Natural killer cell treated with Interleukin-12 subunit alpha and Interleukin-12 subunit beta and Interleukin-15 and Interleukin-18, amount 100 ng/mL, for 72 hours (primary cell): ENCODE measurements at regions not wholly inside any gene's neighbourhood (a gene's known extent, or its start where the extent isn't known, plus 50 kb on each side); places are given as distances from the start of the nearest gene placed in this dataset.
"Not testable (repeated sequence)": the region's sequence is repeated elsewhere in the genome, so short reads cannot be mapped to it uniquely, and the experiment has no call there.

ENCODE experiments used
- ATAC-seq, 2 donors: fragments of 150-1000 bp; cut with Tn5 transposase in 1 of 2; sonication (Bioruptor Pico), chemical (Tn5 transposase) in 1 of 2; 2 replicates each; pipeline ENCODE4 v1.10.0; 2021
- DNase-seq: peaks from one replicate; pipeline ENCODE4 v3.0.0; 2022; ENCODE audit warnings: low spot score
- H3K27ac Mint-ChIP-seq, 2 donors: 1 replicate in 1 of 2; 2 replicates in 1 of 2; pipeline ENCODE4 v1.8.0; 2022; ENCODE audit warnings: mixed read lengths in 2 of 2, mild to moderate bottlenecking in 1 of 2, moderate library complexity in 1 of 2
- H3K27me3 Mint-ChIP-seq, 2 donors: 1 replicate in 1 of 2; 2 replicates in 1 of 2; pipeline ENCODE4 v1.8.0; 2022; ENCODE audit warnings: mixed read lengths in 2 of 2
- H3K36me3 Mint-ChIP-seq: one replicate; pipeline ENCODE4 v1.8.0; 2022; ENCODE audit warnings: mixed read lengths
- H3K4me1 Mint-ChIP-seq, 2 donors: 1 replicate in 1 of 2; 2 replicates in 1 of 2; pipeline ENCODE4 v1.8.0; 2022; ENCODE audit warnings: low read depth in 2 of 2, mixed read lengths in 2 of 2, mild to moderate bottlenecking in 1 of 2
- H3K4me3 Mint-ChIP-seq: one replicate; pipeline ENCODE4 v1.8.0; 2022; ENCODE audit warnings: mixed read lengths
- H3K9me3 Mint-ChIP-seq: 2 replicates; pipeline ENCODE4 v1.8.0; 2022; ENCODE audit warnings: mixed read lengths

GRCh38 chr3:182136008-182136910, 424.5 kb downstream of the SOX2 start:
- no peaks in the 10 kb centered on the region for H3K4me1 Mint-ChIP-seq
- no peak for ATAC-seq
- no peaks in the 10 kb centered on the region for H3K27me3 Mint-ChIP-seq
- DNase-seq, result no peak
- no peak overlapping the region for H3K27ac Mint-ChIP-seq
- no peaks in the 10 kb centered on the region for H3K9me3 Mint-ChIP-seq
- H3K4me3 Mint-ChIP-seq, result no peak overlapping the region
- no peaks in the 10 kb centered on the region for H3K36me3 Mint-ChIP-seq

GRCh38 chr3:182138393-182138792, 426.7 kb downstream of the SOX2 start:
- no peak for ATAC-seq
- Mint-ChIP-seq H3K27me3 (no peaks in the 10 kb centered on the region), H3K36me3 (no peaks in the 10 kb centered on the region), H3K4me3 (no peak overlapping the region), H3K27ac (no peak overlapping the region), H3K4me1 (no peaks in the 10 kb centered on the region), H3K9me3 (no peaks in the 10 kb centered on the region)
- DNase-seq, result no peak

GRCh38 chr3:182139627-182140357, 428.1 kb downstream of the SOX2 start:
- ATAC-seq (no peak), DNase-seq (no peak)
- Mint-ChIP-seq H3K27ac (no peak overlapping the region), H3K27me3 (no peaks in the 10 kb centered on the region), H3K4me3 (no peak overlapping the region), H3K36me3 (no peaks in the 10 kb centered on the region), H3K4me1 (no peaks in the 10 kb centered on the region), H3K9me3 (no peaks in the 10 kb centered on the region)

- no peak overlapping the region for H3K27ac Mint-ChIP-seq
- peaks cover 6% of the 10 kb centered on the region for H3K9me3 Mint-ChIP-seq
- DNase-seq, result no peak
- H3K36me3 Mint-ChIP-seq, result no peaks in the 10 kb centered on the region
- H3K4me3 Mint-ChIP-seq, result no peak overlapping the region
- H3K27me3 Mint-ChIP-seq, result no peaks in the 10 kb centered on the region
- no peak for ATAC-seq
- H3K4me1 Mint-ChIP-seq, result no peaks in the 10 kb centered on the region
Observed at GRCh38 chr3:182142928-182143327, 431.2 kb downstream of the SOX2 start.

GRCh38 chr3:182143903-182144302, 432.2 kb downstream of the SOX2 start:
- Mint-ChIP-seq H3K9me3 (peaks cover 6% of the 10 kb centered on the region), H3K27me3 (no peaks in the 10 kb centered on the region), H3K4me3 (no peak overlapping the region), H3K27ac (no peak overlapping the region), H3K36me3 (no peaks in the 10 kb centered on the region), H3K4me1 (no peaks in the 10 kb centered on the region)
- DNase-seq (no peak), ATAC-seq (no peak)

GRCh38 chr3:182148360-182148759, 436.6 kb downstream of the SOX2 start:
- no peak for DNase-seq
- no peak for ATAC-seq
- no peak overlapping the region for H3K27ac Mint-ChIP-seq
- H3K4me1 Mint-ChIP-seq, result no peaks in the 10 kb centered on the region
- no peaks in the 10 kb centered on the region for H3K36me3 Mint-ChIP-seq
- H3K27me3 Mint-ChIP-seq, result no peaks in the 10 kb centered on the region
- no peak overlapping the region for H3K4me3 Mint-ChIP-seq
- peaks cover 17% of the 10 kb centered on the region for H3K9me3 Mint-ChIP-seq

GRCh38 chr3:182149594-182149993, 437.9 kb downstream of the SOX2 start:
- no peak overlapping the region for H3K4me3 Mint-ChIP-seq
- no peak for DNase-seq
- no peak overlapping the region for H3K27ac Mint-ChIP-seq
- peaks cover 4% of the 10 kb centered on the region for H3K36me3 Mint-ChIP-seq
- ATAC-seq, result no peak
- no peaks in the 10 kb centered on the region for H3K4me1 Mint-ChIP-seq
- H3K9me3 Mint-ChIP-seq, result peaks cover 27% of the 10 kb centered on the region
- H3K27me3 Mint-ChIP-seq, result no peaks in the 10 kb centered on the region

GRCh38 chr3:182156326-182156725, 444.6 kb downstream of the SOX2 start:
- not testable (repeated sequence) for DNase-seq, ATAC-seq, H3K36me3 Mint-ChIP-seq, H3K4me3 Mint-ChIP-seq, H3K4me1 Mint-ChIP-seq, H3K27me3 Mint-ChIP-seq, H3K27ac Mint-ChIP-seq
- peaks cover 18% of the 10 kb centered on the region for H3K9me3 Mint-ChIP-seq

GRCh38 chr3:182165234-182165633, 453.5 kb downstream of the SOX2 start:
- Mint-ChIP-seq H3K27me3 (no peaks in the 10 kb centered on the region), H3K4me1 (no peaks in the 10 kb centered on the region), H3K4me3 (no peak overlapping the region), H3K9me3 (no peaks in the 10 kb centered on the region), H3K27ac (no peak overlapping the region), H3K36me3 (no peaks in the 10 kb centered on the region)
- DNase-seq (no peak), ATAC-seq (no peak)

- Mint-ChIP-seq H3K27ac (no peak overlapping the region), H3K9me3 (no peaks in the 10 kb centered on the region), H3K36me3 (no peaks in the 10 kb centered on the region), H3K4me1 (no peaks in the 10 kb centered on the region), H3K4me3 (no peak overlapping the region), H3K27me3 (no peaks in the 10 kb centered on the region)
- DNase-seq, result no peak
- no peak for ATAC-seq
Observed at GRCh38 chr3:182172534-182172933, 460.8 kb downstream of the SOX2 start.

- H3K36me3 Mint-ChIP-seq, result no peaks in the 10 kb centered on the region
- no peak for ATAC-seq
- no peaks in the 10 kb centered on the region for H3K27me3 Mint-ChIP-seq
- H3K4me3 Mint-ChIP-seq, result no peak overlapping the region
- DNase-seq, result no peak
- H3K27ac Mint-ChIP-seq, result no peak overlapping the region
- H3K4me1 Mint-ChIP-seq, result no peaks in the 10 kb centered on the region
- no peaks in the 10 kb centered on the region for H3K9me3 Mint-ChIP-seq
Observed at GRCh38 chr3:182178488-182179200, 466.9 kb downstream of the SOX2 start.

- ATAC-seq, result no peak
- Mint-ChIP-seq H3K27me3 (no peaks in the 10 kb centered on the region), H3K27ac (no peak overlapping the region), H3K9me3 (peaks cover 4% of the 10 kb centered on the region), H3K4me1 (no peaks in the 10 kb centered on the region), H3K4me3 (no peak overlapping the region), H3K36me3 (no peaks in the 10 kb centered on the region)
- no peak for DNase-seq
Observed at GRCh38 chr3:182179631-182180030, 467.9 kb downstream of the SOX2 start.

GRCh38 chr3:182180654-182181385, 469.1 kb downstream of the SOX2 start:
- Mint-ChIP-seq H3K4me1 (no peaks in the 10 kb centered on the region), H3K4me3 (no peak overlapping the region), H3K9me3 (peaks cover 4% of the 10 kb centered on the region), H3K36me3 (no peaks in the 10 kb centered on the region), H3K27ac (no peak overlapping the region), H3K27me3 (no peaks in the 10 kb centered on the region)
- ATAC-seq, result no peak
- DNase-seq, result no peak
